NT2/D1 (cell line): ENCODE measurements at regions not wholly inside any gene's neighbourhood (a gene's known extent, or its start where the extent isn't known, plus 50 kb on each side); places are given as distances from the start of the nearest gene placed in this dataset.

Source experiments
- DNase-seq: peaks from one replicate; pipeline ENCODE4 v3.0.0-alpha.2; 2011; ENCODE audit warnings: low read depth, low spot score
- H3K27me3 ChIP-seq: 2 replicates; pipeline ENCODE4 v1.6.0; 2011; ENCODE audit warnings: mild to moderate bottlenecking; ENCODE audit not compliant: insufficient read length, insufficient read depth
- H3K36me3 ChIP-seq: 2 replicates; pipeline ENCODE4 v1.6.1; 2011; ENCODE audit warnings: mild to moderate bottlenecking, low read length, mixed read lengths; ENCODE audit not compliant: insufficient read depth, insufficient read length
- H3K4me1 ChIP-seq: 2 replicates; pipeline ENCODE4 v1.5.1; 2011; ENCODE audit not compliant: insufficient read depth, insufficient read length
- H3K4me3 ChIP-seq: 2 replicates; pipeline ENCODE4 v1.5.1; 2011; ENCODE audit warnings: low read depth; ENCODE audit not compliant: insufficient read length
- H3K9ac ChIP-seq: 2 replicates; pipeline ENCODE4 v1.6.0; 2011; ENCODE audit warnings: low read depth; ENCODE audit not compliant: insufficient read length
- H3K9me3 ChIP-seq: 2 replicates; pipeline ENCODE4 v1.5.1; 2011; ENCODE audit warnings: mild to moderate bottlenecking, low read length; ENCODE audit not compliant: insufficient read depth
- SUZ12 ChIP-seq: IDR thresholded peaks from 2 replicates; pipeline ENCODE4 v1.6.1; 2011; ENCODE audit not compliant: insufficient read length, insufficient read depth; ENCODE audit errors: extremely low read depth
- YY1 ChIP-seq: IDR thresholded peaks from 2 replicates; pipeline ENCODE4 v1.6.1; 2011; ENCODE audit not compliant: insufficient read length, insufficient read depth
- ZNF274 ChIP-seq: IDR thresholded peaks from 2 replicates; pipeline ENCODE4 v1.6.1; 2011; ENCODE audit warnings: mild to moderate bottlenecking, low read depth, low read length

- no peak overlapping the region for H3K4me3 ChIP-seq
- no peak for DNase-seq
- H3K9ac ChIP-seq, result no peak overlapping the region
- TF ChIP-seq YY1, result no peak
- no peak for TF ChIP-seq ZNF274
- no peak for TF ChIP-seq SUZ12
- no peaks in the 10 kb centered on the region for H3K36me3 ChIP-seq
- H3K4me1 ChIP-seq, result no peaks in the 10 kb centered on the region
- no peaks in the 10 kb centered on the region for H3K9me3 ChIP-seq
- no peaks in the 10 kb centered on the region for H3K27me3 ChIP-seq
These were observed 94.5 kb upstream of the STXBP5 start for GRCh38 chr6:147109707-147110106.

GRCh38 chr6:147116056-147116455 is 88.2 kb upstream of the STXBP5 start:
- Histone ChIP-seq H3K9me3 (no peaks in the 10 kb centered on the region), H3K9ac (no peak overlapping the region), H3K4me3 (no peak overlapping the region), H3K4me1 (no peaks in the 10 kb centered on the region), H3K36me3 (no peaks in the 10 kb centered on the region), H3K27me3 (no peaks in the 10 kb centered on the region)
- no peak for DNase-seq
- no peak for TF ChIP-seq ZNF274
- TF ChIP-seq YY1, result no peak
- no peak for TF ChIP-seq SUZ12

- DNase-seq, result no peak
- Histone ChIP-seq H3K9me3 (no peaks in the 10 kb centered on the region), H3K27me3 (no peaks in the 10 kb centered on the region), H3K36me3 (no peaks in the 10 kb centered on the region), H3K4me3 (no peak overlapping the region), H3K4me1 (no peaks in the 10 kb centered on the region), H3K9ac (no peak overlapping the region)
- TF ChIP-seq SUZ12, result no peak
These were observed 87.2 kb upstream of the STXBP5 start for GRCh38 chr6:147117011-147117410.

GRCh38 chr6:147117580-147117979 is 86.6 kb upstream of the STXBP5 start:
- H3K4me1 ChIP-seq, result no peaks in the 10 kb centered on the region
- TF ChIP-seq ZNF274 (no peak), SUZ12 (no peak), YY1 (no peak)
- H3K27me3 ChIP-seq, result no peaks in the 10 kb centered on the region
- no peaks in the 10 kb centered on the region for H3K36me3 ChIP-seq
- H3K9me3 ChIP-seq, result no peaks in the 10 kb centered on the region
- H3K4me3 ChIP-seq, result no peak overlapping the region
- H3K9ac ChIP-seq, result no peak overlapping the region
- no peak for DNase-seq

- Histone ChIP-seq H3K4me3 (no peak overlapping the region), H3K9me3 (no peaks in the 10 kb centered on the region), H3K9ac (no peak overlapping the region), H3K36me3 (no peaks in the 10 kb centered on the region), H3K27me3 (no peaks in the 10 kb centered on the region), H3K4me1 (no peaks in the 10 kb centered on the region)
- TF ChIP-seq ZNF274 (no peak), YY1 (no peak), SUZ12 (no peak)
- no peak for DNase-seq
These were observed 84.9 kb upstream of the STXBP5 start for GRCh38 chr6:147119310-147119709.

GRCh38 chr6:147122823-147123222 is 81.4 kb upstream of the STXBP5 start:
- no peaks in the 10 kb centered on the region for H3K4me1 ChIP-seq
- no peak for DNase-seq
- no peaks in the 10 kb centered on the region for H3K36me3 ChIP-seq
- H3K9ac ChIP-seq, result no peak overlapping the region
- no peaks in the 10 kb centered on the region for H3K27me3 ChIP-seq
- no peaks in the 10 kb centered on the region for H3K9me3 ChIP-seq
- TF ChIP-seq ZNF274, result no peak
- no peak for TF ChIP-seq SUZ12
- no peak for TF ChIP-seq YY1
- no peak overlapping the region for H3K4me3 ChIP-seq

GRCh38 chr6:147126618-147127022 is 77.6 kb upstream of the STXBP5 start:
- no peaks in the 10 kb centered on the region for H3K27me3 ChIP-seq
- H3K4me1 ChIP-seq, result no peaks in the 10 kb centered on the region
- no peaks in the 10 kb centered on the region for H3K36me3 ChIP-seq
- H3K9me3 ChIP-seq, result no peaks in the 10 kb centered on the region
- H3K4me3 ChIP-seq, result no peak overlapping the region
- DNase-seq, result no peak
- TF ChIP-seq SUZ12 (no peak), YY1 (no peak), ZNF274 (no peak)
- no peak overlapping the region for H3K9ac ChIP-seq

- TF ChIP-seq SUZ12, result no peak
- TF ChIP-seq YY1, result no peak
- TF ChIP-seq ZNF274, result no peak
- no peak for DNase-seq
These were observed 76.6 kb upstream of the STXBP5 start for GRCh38 chr6:147127587-147127986.

More at GRCh38 chr6:147127587-147127986, 76.6 kb upstream of the STXBP5 start:
- H3K4me1 ChIP-seq, result no peaks in the 10 kb centered on the region
- H3K4me3 ChIP-seq, result no peak overlapping the region
- H3K36me3 ChIP-seq, result no peaks in the 10 kb centered on the region
- H3K9ac ChIP-seq, result no peak overlapping the region
- H3K27me3 ChIP-seq, result no peaks in the 10 kb centered on the region
- H3K9me3 ChIP-seq, result no peaks in the 10 kb centered on the region
